IPS DF 4.7 (cell line): ENCODE measurements at regions not wholly inside any gene's neighbourhood (a gene's known extent, or its start where the extent isn't known, plus 50 kb on each side); places are given as distances from the start of the nearest gene placed in this dataset.

Experiments used
- DNase-seq: peaks from one replicate; pipeline ENCODE4 v3.0.0-alpha.2; 2013; ENCODE audit warnings: low spot score; ENCODE audit errors: extremely low read depth

- DNase-seq, result no peak
Measured at GRCh38 chr1:38549191-38549590, 310.4 kb downstream of the RRAGC start.

- no peak for DNase-seq
Measured at GRCh38 chr1:38547321-38547720, 312.3 kb downstream of the RRAGC start.

- DNase-seq, result no peak
Measured at GRCh38 chr1:38546636-38547035, 312.9 kb downstream of the RRAGC start.

GRCh38 chr1:38541223-38541622 is 318.3 kb downstream of the RRAGC start:
- DNase-seq, result no peak

- DNase-seq, result no peak
Measured at GRCh38 chr1:38539931-38540330, 319.6 kb downstream of the RRAGC start.

- DNase-seq, result no peak
Measured at GRCh38 chr1:38538834-38539233, 320.7 kb downstream of the RRAGC start.

GRCh38 chr1:38536089-38536488 is 323.5 kb downstream of the RRAGC start:
- no peak for DNase-seq

- DNase-seq, result no peak
Measured at GRCh38 chr1:38534473-38534823, 325.1 kb downstream of the RRAGC start.

- no peak for DNase-seq
Measured at GRCh38 chr1:38533772-38534472, 325.6 kb downstream of the RRAGC start.

GRCh38 chr1:38530957-38531356 is 328.6 kb downstream of the RRAGC start:
- DNase-seq, result no peak

- no peak for DNase-seq
Measured at GRCh38 chr1:38529946-38530345, 329.6 kb downstream of the RRAGC start.

- no peak for DNase-seq
Measured at GRCh38 chr1:38529391-38529790, 330.2 kb downstream of the RRAGC start.

GRCh38 chr1:38528623-38529022 is 330.9 kb downstream of the RRAGC start:
- DNase-seq, result no peak

- no peak for DNase-seq
Measured at GRCh38 chr1:38527373-38527966, 332.1 kb downstream of the RRAGC start.

- DNase-seq, result no peak
Measured at GRCh38 chr1:38526046-38526445, 333.5 kb downstream of the RRAGC start.

GRCh38 chr1:38525343-38526043 is 334.1 kb downstream of the RRAGC start:
- no peak for DNase-seq

- no peak for DNase-seq
Measured at GRCh38 chr1:38524025-38524641, 335.4 kb downstream of the RRAGC start.

GRCh38 chr1:38523568-38523939 is 336.0 kb downstream of the RRAGC start:
- DNase-seq, result no peak

- DNase-seq, result no peak
Measured at GRCh38 chr1:38522915-38523567, 336.5 kb downstream of the RRAGC start.

GRCh38 chr1:38516560-38516959 is 343.0 kb downstream of the RRAGC start:
- DNase-seq, result no peak

- DNase-seq, result no peak
Measured at GRCh38 chr1:38512789-38513188, 346.8 kb downstream of the RRAGC start.
